ENCODE measurements at regions not wholly inside any gene's neighbourhood (a gene's known extent, or its start where the extent isn't known, plus 50 kb on each side); places are given as distances from the start of the nearest gene placed in this dataset.
"Not testable (repeated sequence)": the region's sequence is repeated elsewhere in the genome, so short reads cannot be mapped to it uniquely, and the experiment has no call there.

DNA sequence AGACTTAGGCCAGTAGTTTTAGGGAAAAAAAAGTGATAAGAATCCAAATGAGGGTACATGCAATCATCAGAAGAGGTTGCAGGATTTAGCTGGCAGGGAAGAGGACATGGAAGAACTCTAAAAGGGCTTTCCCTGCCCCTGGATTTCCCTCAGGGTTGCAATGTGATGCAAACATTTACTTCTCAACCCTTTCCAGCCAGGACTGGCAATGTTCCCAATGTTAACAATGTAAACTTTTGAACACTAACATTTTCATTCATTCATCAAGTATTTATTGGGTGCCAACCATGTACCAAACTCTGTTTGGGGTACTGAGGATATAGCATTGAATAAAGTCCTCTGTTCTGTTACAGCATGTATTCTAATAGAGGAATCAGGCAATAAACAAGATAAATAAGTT, 349.4 kb upstream of the LRRC3B start:
- no peak for DNase-seq (ENCODE audit: low read depth)

DNA sequence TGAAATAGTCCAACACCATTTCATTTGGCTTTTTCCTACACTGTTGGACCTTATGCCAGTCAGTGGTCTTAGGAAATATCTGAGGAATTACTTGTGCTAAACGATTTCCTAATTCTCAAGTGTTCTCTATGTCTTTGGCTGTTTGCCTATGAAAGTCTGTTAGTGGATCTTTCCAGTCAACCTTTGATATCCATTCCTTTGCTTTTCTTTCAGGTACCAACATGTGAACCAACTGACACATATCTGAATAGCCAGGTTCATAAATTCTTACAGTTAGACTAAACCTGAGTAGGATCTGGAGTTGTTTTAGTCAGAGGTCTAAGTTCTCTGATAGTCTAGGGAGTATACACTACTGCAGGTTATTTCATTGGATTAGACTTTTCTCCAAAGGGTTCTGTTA, 343.5 kb upstream of the LRRC3B start:
- DNase-seq (ENCODE audit: low read depth): no peak

- DNase-seq (ENCODE audit: low read depth): no peak
Measured at GRCh38 chr3:26280517-26280916, 342.1 kb upstream of the LRRC3B start.

DNA sequence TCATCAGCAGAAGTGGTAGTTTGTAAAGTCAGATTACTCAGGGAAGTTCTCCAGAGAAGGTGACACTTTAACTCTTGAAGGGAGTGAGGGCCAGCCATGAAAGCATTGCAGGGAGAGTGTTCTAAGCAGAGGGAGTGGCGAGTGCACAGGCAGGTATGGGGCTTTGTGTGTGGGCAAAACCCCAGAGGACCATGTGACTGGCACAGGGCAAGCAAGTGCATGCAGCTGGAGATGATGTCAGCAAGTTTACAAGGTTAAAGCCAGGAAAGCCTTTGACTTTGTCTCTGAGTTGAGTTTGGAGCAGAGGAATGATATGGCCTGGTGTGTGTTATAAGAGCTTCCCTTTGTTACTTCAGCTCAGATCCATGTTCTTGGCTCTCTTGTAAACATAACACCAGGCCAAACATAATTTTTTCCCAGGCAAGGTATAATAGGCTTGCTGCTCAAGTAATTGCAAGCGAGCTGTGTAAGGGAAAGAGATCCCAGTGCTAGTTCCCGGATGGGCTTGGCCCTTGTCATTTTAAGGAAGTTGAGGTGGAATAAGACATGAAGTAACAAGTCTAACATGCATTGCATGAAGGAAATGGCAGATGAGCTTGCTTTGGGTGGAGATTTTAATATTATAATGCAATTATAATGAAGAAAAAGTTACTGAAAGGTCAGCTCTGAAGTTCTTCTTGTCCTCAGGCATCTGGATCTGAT, 341.1 kb upstream of the LRRC3B start:
- no peak for DNase-seq (ENCODE audit: low read depth)

DNA sequence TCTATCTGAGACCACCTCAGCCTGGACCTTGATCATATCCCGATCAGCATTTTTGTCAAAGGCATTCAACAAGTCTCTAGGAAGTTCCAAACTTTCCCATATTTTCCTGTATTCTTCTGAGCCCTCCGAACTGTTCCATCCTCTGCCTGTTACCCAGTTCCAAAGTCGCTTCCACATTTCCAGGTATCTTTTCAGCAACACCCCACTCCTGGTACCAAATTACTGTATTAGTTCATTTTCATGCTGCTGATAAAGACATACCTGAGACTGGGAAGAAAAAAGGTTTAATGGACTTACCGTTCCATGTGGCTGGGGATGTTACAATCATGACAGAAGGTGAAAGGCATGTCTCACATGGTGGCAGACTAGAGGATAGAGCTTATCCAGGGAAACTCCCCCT, 338.1 kb upstream of the LRRC3B start:
- not testable (repeated sequence) for DNase-seq (ENCODE audit: low read depth)

- no peak for DNase-seq (ENCODE audit: low read depth)
Measured at GRCh38 chr3:26291840-26292239, 330.7 kb upstream of the LRRC3B start.

GRCh38 chr3:26292780-26293179, 329.8 kb upstream of the LRRC3B start:
- no peak for DNase-seq (ENCODE audit: low read depth)

DNA sequence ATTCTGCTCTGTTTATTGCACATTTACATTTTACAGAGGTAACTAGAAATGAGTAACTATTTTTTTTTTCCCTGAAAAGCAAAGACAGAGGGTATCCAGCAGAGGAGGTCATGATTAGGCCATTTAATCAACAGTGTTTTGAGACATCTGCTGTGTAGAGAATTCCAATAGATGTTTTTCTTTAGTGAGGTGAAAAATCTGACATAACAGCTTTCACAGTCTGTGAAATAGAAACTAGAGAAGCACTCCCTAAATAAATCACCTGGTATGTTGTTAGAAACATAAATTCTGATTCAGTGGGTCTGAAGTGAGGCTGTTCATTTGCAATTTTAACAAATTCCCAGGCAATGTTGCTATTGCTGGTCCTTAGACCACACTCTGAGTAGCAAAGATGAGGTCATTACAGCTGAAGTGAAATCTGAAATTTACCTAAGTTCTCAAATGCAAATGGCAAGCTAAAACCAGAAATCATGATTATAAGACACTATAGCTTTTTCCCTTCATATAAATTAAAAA, 329.2 kb upstream of the LRRC3B start:
- DNase-seq (ENCODE audit: low read depth): no peak

DNA sequence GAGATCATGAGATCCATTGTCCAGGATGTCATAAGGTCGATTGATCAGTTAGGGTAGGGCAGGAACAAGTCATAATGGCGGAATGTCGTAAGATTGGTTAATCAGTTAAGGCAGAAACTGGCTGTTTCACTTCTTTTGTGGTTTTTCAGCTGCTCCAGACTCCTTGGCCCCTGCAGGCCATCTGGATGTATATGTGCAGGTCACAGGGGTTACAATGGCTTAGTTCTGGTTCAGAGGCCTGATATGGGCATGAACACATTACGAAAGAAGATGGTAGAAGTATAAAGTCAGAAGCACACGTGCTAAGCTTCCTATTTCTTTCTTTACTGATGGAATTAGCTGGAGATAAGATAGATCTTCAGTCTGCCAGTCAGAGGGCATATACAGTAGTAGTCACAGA, 315.4 kb upstream of the LRRC3B start:
- no peak for DNase-seq (ENCODE audit: low read depth)

GRCh38 chr3:26307787-26308186, 314.8 kb upstream of the LRRC3B start:
- DNase-seq (ENCODE audit: low read depth): no peak

DNA sequence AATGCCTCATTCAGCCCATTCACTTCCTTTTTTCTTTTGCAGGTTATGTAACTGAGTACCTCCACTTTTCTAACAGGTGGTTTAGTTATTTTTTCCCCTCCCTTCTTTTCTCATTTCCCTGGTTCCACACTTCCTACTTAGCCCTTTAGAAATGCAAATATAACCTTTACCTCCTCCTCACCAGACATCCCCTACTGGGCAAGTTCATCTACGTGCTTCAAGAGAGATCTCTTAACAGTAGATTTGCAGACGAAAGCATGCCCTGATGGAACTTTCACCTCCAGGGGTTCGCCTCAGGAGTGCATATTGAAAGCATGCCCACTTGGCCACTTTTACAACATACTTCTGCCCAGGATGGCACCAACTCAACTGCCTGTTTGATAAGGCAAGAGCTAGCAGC, 314.1 kb upstream of the LRRC3B start:
- DNase-seq (ENCODE audit: low read depth): no peak

GRCh38 chr3:26309536-26309935, 313.0 kb upstream of the LRRC3B start:
- not testable (repeated sequence) for DNase-seq (ENCODE audit: low read depth)

DNA sequence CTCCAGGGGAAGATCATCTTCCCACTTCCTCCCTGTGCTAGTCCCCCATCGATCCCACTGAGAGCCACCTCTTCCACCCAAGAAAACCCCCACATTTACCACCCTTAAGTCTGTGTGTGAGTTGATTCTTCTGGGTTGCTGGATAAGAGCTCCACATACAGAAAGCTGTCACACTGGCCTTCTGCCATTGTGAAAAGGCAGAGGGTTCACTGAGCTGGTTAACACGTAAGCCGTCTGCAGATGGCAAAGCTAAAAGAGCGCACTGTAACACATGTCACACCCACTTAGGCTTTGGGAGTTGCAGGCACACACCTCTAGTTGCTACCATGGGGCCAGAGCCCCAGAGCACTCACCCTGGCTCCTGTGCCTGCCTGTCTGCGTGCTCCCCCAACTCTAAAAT, 309.8 kb upstream of the LRRC3B start:
- DNase-seq (ENCODE audit: low read depth): no peak

- DNase-seq (ENCODE audit: low read depth): no peak
Measured at GRCh38 chr3:26316472-26316871, 306.1 kb upstream of the LRRC3B start.

DNA sequence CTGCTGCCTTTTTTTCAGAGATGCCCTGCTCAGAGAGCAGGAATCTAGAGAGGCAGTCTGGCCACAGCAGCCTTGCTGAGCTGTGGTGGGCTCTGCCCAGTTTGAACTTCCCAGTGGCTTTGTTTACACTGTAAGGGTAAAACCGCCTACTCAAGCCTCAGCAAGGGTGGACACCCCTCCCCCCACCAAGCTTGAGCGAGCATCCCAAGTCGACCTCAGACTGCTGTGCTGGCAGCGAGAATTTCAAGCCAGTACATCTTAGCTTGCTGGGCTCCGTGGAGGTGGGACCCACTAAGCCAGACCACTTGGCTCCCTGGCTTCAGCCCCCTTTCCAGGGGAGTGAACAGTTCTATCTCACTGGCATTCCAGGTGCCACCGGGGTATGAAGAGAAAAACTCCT, 298.8 kb upstream of the LRRC3B start:
- DNase-seq (ENCODE audit: low read depth): not testable (repeated sequence)

DNA sequence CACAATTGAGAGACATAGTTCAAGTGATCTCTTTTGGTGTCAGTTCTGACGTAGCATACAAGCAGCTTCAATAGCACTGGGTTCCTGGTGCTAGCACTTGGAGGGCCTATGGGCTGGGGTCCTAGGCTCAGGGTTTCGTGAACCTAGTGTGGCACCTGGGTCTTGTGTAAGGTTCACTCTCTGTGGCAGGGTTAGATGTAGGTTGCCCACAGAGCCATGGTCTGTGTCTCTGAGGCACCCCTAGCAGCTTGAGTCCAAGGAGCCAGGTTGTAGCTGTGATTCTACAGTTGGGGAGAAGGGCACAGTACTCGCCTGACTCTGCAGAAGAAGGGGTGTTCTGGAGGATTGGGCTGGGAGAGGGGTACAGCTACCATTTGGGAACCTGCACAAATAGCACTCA, 282.6 kb upstream of the LRRC3B start:
- no peak for DNase-seq (ENCODE audit: low read depth)

DNA sequence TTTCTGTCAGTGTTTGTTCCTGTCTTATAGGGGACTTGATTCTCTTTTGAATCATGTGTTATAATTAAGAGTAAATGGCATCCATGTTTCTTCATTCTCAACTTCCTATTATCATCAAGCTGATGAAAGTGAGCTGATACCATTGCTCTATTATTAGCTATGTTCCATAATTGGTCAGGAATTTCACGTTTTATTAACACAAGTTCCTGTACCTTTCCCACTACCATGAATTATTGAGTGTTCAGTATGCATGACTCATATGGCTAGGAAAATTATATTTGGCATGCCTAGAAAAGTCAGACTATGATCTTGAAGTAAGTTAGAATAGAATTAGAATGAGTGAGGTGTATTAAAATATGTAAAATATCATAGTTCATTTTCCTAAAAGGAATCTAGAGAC, 278.9 kb upstream of the LRRC3B start:
- no peak for DNase-seq (ENCODE audit: low read depth)

DNA sequence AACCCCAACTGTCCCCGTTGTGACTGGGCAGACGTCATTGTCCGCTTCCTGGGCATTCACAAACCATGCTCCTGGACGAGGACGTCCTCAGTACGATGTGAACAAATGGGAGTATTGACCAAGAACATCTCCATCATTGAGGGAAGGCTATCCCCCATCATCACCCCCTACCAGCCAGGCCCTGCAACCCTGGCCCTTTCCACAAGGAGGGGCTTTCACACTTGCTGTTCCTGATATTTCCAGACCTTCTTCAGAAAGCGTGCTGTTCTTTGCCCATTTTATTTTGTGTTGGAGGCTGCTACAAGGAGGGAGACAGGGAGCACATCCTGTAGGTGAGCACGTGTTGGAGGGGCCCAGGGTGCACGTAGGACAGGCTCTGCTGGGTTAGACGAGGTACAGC, 277.0 kb upstream of the LRRC3B start:
- no peak for DNase-seq (ENCODE audit: low read depth)

DNA sequence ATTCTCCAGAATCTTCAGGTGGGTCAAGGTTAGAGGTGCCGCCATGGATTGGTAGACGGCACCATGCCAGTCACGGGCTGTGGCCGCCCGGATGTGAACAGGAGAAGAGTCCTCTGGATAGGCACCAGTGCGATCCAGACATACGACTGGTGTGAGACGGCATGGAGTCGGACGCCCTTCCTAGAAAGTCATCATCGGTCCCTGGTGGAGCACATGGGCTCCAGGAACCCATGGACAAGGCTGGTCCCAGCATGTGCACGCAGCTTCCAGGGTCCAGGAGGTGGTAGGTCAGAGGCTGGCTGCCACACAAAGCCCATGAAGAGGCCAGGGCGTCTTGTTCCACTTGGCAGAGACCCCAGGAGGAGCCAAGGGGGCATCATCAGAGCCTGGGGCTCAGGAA, 276.1 kb upstream of the LRRC3B start:
- no peak for DNase-seq (ENCODE audit: low read depth)

- DNase-seq (ENCODE audit: low read depth): no peak
Measured at GRCh38 chr3:26347150-26347549, 275.4 kb upstream of the LRRC3B start.

GRCh38 chr3:26350853-26351252, 271.7 kb upstream of the LRRC3B start:
- no peak for DNase-seq (ENCODE audit: low read depth)

DNA sequence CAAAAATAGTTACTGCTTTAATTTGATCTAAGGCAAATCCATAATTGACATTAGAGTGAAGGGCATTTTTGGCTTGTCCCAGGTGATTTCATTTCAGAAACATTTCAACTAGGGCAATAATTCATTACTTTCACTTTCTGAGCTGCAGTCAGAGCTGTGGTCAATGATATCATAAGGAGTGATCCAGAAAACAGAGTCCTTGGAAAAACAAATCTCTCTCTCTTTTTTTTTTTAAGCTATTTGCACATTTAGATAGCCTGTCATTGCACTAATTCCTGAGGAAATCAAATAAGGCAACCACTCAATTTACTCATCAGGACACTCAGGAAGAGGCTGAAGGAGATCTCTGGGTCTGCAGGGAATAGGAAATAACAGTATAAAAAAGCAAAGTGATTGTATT, 269.5 kb upstream of the LRRC3B start:
- DNase-seq (ENCODE audit: low read depth): no peak

GRCh38 chr3:26358405-26358804, 264.2 kb upstream of the LRRC3B start:
- DNase-seq (ENCODE audit: low read depth): no peak

DNA sequence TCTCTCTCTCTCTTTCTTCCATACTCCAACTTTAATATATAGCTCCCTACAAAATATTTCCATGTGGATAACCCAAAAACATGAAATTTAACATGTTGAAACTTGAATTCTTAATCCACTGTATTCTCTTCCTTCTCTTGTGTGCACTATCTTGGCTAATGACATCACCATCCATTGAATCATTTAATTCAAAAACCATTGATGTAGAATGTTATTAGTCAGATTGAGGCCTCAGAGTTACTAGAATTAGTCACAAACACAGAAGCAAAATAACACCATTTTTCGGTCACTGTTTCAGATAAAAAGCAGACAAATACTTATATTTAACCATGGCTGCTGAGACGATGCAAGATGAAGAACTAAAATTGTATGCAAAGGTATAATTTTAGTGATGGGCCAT, 256.9 kb upstream of the LRRC3B start:
- no peak for DNase-seq (ENCODE audit: low read depth)

Data from RPMI7951 (cell line).